Keratinocyte (primary cell): ENCODE measurements at regions not wholly inside any gene's neighbourhood (a gene's known extent, or its start where the extent isn't known, plus 50 kb on each side); places are given as distances from the start of the nearest gene placed in this dataset.
"Not testable (repeated sequence)": the region's sequence is repeated elsewhere in the genome, so short reads cannot be mapped to it uniquely, and the experiment has no call there.

Experiments
- DNase-seq: peaks from one replicate; pipeline ENCODE4 v3.0.0-alpha.2; 2011; ENCODE audit warnings: low read depth, missing footprints, low spot score
- FAIRE-seq: peaks from 2 replicates; lab custom pipeline; 2011; peaks lifted over from hg19 to GRCh38; lab: Jason Lieb, UNC
- H2AFZ ChIP-seq: 2 replicates; pipeline ENCODE4 v1.6.0; 2012; ENCODE audit warnings: low read length, control low read depth, inconsistent platforms; ENCODE audit not compliant: control insufficient read depth
- H3K27ac ChIP-seq: 2 replicates; pipeline ENCODE4 v1.5.1; 2011; ENCODE audit warnings: low read length; ENCODE audit not compliant: control insufficient read depth, insufficient read depth
- H3K27me3 ChIP-seq: 3 replicates; pipeline ENCODE4 v1.6.0; 2011; ENCODE audit warnings: low read length; ENCODE audit not compliant: control insufficient read depth, insufficient read depth; ENCODE audit errors: extremely low read depth
- H3K36me3 ChIP-seq, 2 experiments: 2 replicates in 1 of 2; 3 replicates in 1 of 2; pipeline ENCODE4 v1.5.1; 2011; ENCODE audit warnings: low read length in 2 of 2, mild to moderate bottlenecking in 1 of 2; ENCODE audit not compliant: control insufficient read depth in 2 of 2, insufficient read depth in 2 of 2; ENCODE audit errors: extremely low read depth in 1 of 2
- H3K4me1 ChIP-seq: 3 replicates; pipeline ENCODE4 v1.5.1; 2011; ENCODE audit warnings: low read length; ENCODE audit not compliant: control insufficient read depth, insufficient read depth; ENCODE audit errors: extremely low read depth
- H3K4me2 ChIP-seq: 3 replicates; pipeline ENCODE4 v1.6.0; 2011; ENCODE audit warnings: low read depth, low read length; ENCODE audit not compliant: control insufficient read depth, insufficient read depth; ENCODE audit errors: extremely low read depth
- H3K4me3 ChIP-seq, 3 experiments: fragments of 200-600 bp in 1 of 3; sonication (generic) in 1 of 3; 2 replicates in 2 of 3; 3 replicates in 1 of 3; pipeline ENCODE4 v1.5.1; 2011 to 2016; ENCODE audit warnings: low read length in 3 of 3, mild to moderate bottlenecking in 3 of 3, control low read depth in 2 of 3, inconsistent platforms in 1 of 3, low read depth in 1 of 3, mixed read lengths in 1 of 3, mixed run types in 1 of 3, moderate library complexity in 1 of 3; ENCODE audit not compliant: control insufficient read depth in 2 of 3, insufficient read depth in 2 of 3; ENCODE audit errors: extremely low read depth in 1 of 3
- H3K79me2 ChIP-seq: 2 replicates; pipeline ENCODE4 v1.6.0; 2012; ENCODE audit warnings: low read length; ENCODE audit not compliant: control insufficient read depth, insufficient read depth
- H3K9ac ChIP-seq: 3 replicates; pipeline ENCODE4 v1.6.0; 2011; ENCODE audit warnings: low read length; ENCODE audit not compliant: control insufficient read depth, insufficient read depth; ENCODE audit errors: extremely low read depth
- H3K9me1 ChIP-seq: 3 replicates; pipeline ENCODE4 v1.6.0; 2011; ENCODE audit warnings: low read length; ENCODE audit not compliant: control insufficient read depth, insufficient read depth; ENCODE audit errors: extremely low read depth
- H3K9me3 ChIP-seq: 2 replicates; pipeline ENCODE4 v1.5.1; 2012; ENCODE audit warnings: low read depth, low read length; ENCODE audit not compliant: control insufficient read depth
- H4K20me1 ChIP-seq: 3 replicates; pipeline ENCODE4 v1.6.0; 2011; ENCODE audit warnings: low read length; ENCODE audit not compliant: control insufficient read depth, insufficient read depth; ENCODE audit errors: extremely low read depth
- CTCF ChIP-seq, 3 experiments: IDR thresholded peaks in 1 of 3; conservative IDR thresholded peaks in 1 of 3; optimal IDR thresholded peaks in 1 of 3; 2 replicates in 2 of 3; 3 replicates in 1 of 3; pipeline versions ENCODE3 to v1.5.1; 2011; ENCODE audit warnings: low read length in 3 of 3, mild to moderate bottlenecking in 3 of 3, moderate library complexity in 2 of 3, control low read depth in 1 of 3, inconsistent platforms in 1 of 3; ENCODE audit not compliant: insufficient read depth in 2 of 3; ENCODE audit errors: extremely low read depth in 1 of 3
- EZH2 ChIP-seq: IDR thresholded peaks from one replicate; pipeline ENCODE4 v1.6.1; 2012; ENCODE audit warnings: inconsistent platforms, mild to moderate bottlenecking, low read length, moderate library complexity
- dilution Hi-C: fragments of 300-500 bp; cut with MboI; formaldehyde crosslinking; loops from one replicate; pipeline ENCODE4 v1.7.0; 2020; ENCODE audit warnings: low sequenced_read_pairs; ENCODE audit not compliant: extremely low pct_ligation_motif_present

- Histone ChIP-seq H3K9ac (peak overlapping the region; percentile 64), H2AFZ (peak overlapping the region; percentile 90), H3K4me2 (peak overlapping the region; percentile 67), H3K27ac (peak overlapping the region; percentile 14), H3K4me3 (peak overlapping the region; percentile 45 to 60 (median 51))
- H3K4me1 ChIP-seq, FAIRE-seq, H3K9me3 ChIP-seq, DNase-seq, H3K36me3 ChIP-seq, H4K20me1 ChIP-seq, H3K79me2 ChIP-seq, dilution Hi-C loops, H3K27me3 ChIP-seq, H3K9me1 ChIP-seq: not testable (repeated sequence)
These were observed 163.8 kb downstream of the KBTBD2 start for GRCh38 chr7:32727483-32728411.

- FAIRE-seq, dilution Hi-C loops: not testable (repeated sequence)
These were observed 168.7 kb downstream of the KBTBD2 start for GRCh38 chr7:32722837-32723236.

GRCh38 chr7:32694182-32694581 is 197.4 kb downstream of the KBTBD2 start:
- H2AFZ ChIP-seq = no peak overlapping the region
- peaks cover 2% of the 10 kb centered on the region for H3K4me1 ChIP-seq
- H3K36me3 ChIP-seq = no peaks in the 10 kb centered on the region
- FAIRE-seq (no peak), DNase-seq (no peak)
- no peaks in the 10 kb centered on the region for H3K79me2 ChIP-seq
- dilution Hi-C loops = no loop called here
- no peaks in the 10 kb centered on the region for H4K20me1 ChIP-seq
- TF ChIP-seq CTCF (optimal IDR thresholded peaks at IDR 0.05 in 1 of 3, IDR thresholded peaks at IDR 0.05 in 1 of 3, conservative IDR thresholded peaks at IDR 0.05 in 1 of 3; ENCODE audit: extremely low read depth in 1 of 3, insufficient read depth in 2 of 3, low read length in 3 of 3) (no peak), EZH2 (no peak)
- H3K9me1 ChIP-seq = no peaks in the 10 kb centered on the region
- H3K4me2 ChIP-seq = no peak overlapping the region
- no peak overlapping the region for H3K27ac ChIP-seq
- no peaks in the 10 kb centered on the region for H3K27me3 ChIP-seq
- H3K9ac ChIP-seq = no peak overlapping the region
- no peaks in the 10 kb centered on the region for H3K9me3 ChIP-seq
- H3K4me3 ChIP-seq = no peak overlapping the region

More at GRCh38 chr7:32722837-32723236, 168.7 kb downstream of the KBTBD2 start:
- H3K4me2 ChIP-seq, H3K9me3 ChIP-seq, H3K9me1 ChIP-seq, H3K4me3 ChIP-seq, DNase-seq, H3K36me3 ChIP-seq, H3K27me3 ChIP-seq, H3K9ac ChIP-seq, H3K79me2 ChIP-seq, H2AFZ ChIP-seq, H3K4me1 ChIP-seq, H3K27ac ChIP-seq, H4K20me1 ChIP-seq: not testable (repeated sequence)
